Left ventricle myocardium inferior (tissue), 1 donor: ENCODE measurements at regions not wholly inside any gene's neighbourhood (a gene's known extent, or its start where the extent isn't known, plus 50 kb on each side); places are given as distances from the start of the nearest gene placed in this dataset.

Experiments
- DNase-seq: peaks from one replicate; pipeline ENCODE4 v3.0.0-alpha.2; 2020
- H3K27ac ChIP-seq: fragments of 200-600 bp; replicated peaks from 2 replicates; pipeline ENCODE4 v1.8.0; 2021
- H3K27me3 ChIP-seq: fragments of 200-600 bp; 2 replicates; pipeline ENCODE4 v1.8.0; 2021; ENCODE audit warnings: low read depth
- H3K36me3 ChIP-seq: fragments of 200-600 bp; 2 replicates; pipeline ENCODE4 v1.8.0; 2021
- H3K4me1 ChIP-seq: fragments of 200-600 bp; 2 replicates; pipeline ENCODE4 v1.8.0; 2021
- H3K4me3 ChIP-seq: fragments of 200-600 bp; 2 replicates; pipeline ENCODE4 v1.8.0; 2021; ENCODE audit warnings: mild to moderate bottlenecking, moderate library complexity
- H3K9me3 ChIP-seq: fragments of 200-600 bp; replicated peaks from 2 replicates; pipeline ENCODE4 v1.8.0; 2021
- intact Hi-C: fragments of 100-400 bp; cut with micrococcal nuclease; formaldehyde crosslinking; loops from one replicate; pipeline ENCODE4 v1.11.0; 2022
- TF ChIP-seq, protein P1 (sequence below): fragments of 200-600 bp; IDR thresholded peaks from 2 replicates; pipeline ENCODE4 v1.8.0; 2021; ENCODE audit warnings: antibody characterized with exemption, mild to moderate bottlenecking, borderline replicate concordance
- donor health status: DM: no; HTN: yes; CAD: no; lungs with severe emphysema.

GRCh38 chr7:156318926-156319325 lies 321.6 kb upstream of the RNF32 start:
- peaks cover 18% of the 10 kb centered on the region for H3K27me3 ChIP-seq

GRCh38 chr7:156318426-156318825 lies 322.1 kb upstream of the RNF32 start:
- H3K36me3 ChIP-seq, result no peaks in the 10 kb centered on the region
- TF ChIP-seq, protein P1, sequence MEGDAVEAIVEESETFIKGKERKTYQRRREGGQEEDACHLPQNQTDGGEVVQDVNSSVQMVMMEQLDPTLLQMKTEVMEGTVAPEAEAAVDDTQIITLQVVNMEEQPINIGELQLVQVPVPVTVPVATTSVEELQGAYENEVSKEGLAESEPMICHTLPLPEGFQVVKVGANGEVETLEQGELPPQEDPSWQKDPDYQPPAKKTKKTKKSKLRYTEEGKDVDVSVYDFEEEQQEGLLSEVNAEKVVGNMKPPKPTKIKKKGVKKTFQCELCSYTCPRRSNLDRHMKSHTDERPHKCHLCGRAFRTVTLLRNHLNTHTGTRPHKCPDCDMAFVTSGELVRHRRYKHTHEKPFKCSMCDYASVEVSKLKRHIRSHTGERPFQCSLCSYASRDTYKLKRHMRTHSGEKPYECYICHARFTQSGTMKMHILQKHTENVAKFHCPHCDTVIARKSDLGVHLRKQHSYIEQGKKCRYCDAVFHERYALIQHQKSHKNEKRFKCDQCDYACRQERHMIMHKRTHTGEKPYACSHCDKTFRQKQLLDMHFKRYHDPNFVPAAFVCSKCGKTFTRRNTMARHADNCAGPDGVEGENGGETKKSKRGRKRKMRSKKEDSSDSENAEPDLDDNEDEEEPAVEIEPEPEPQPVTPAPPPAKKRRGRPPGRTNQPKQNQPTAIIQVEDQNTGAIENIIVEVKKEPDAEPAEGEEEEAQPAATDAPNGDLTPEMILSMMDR, result no peak
- peaks cover 18% of the 10 kb centered on the region for H3K27me3 ChIP-seq
- H3K27ac ChIP-seq, result no peak overlapping the region
- no peaks in the 10 kb centered on the region for H3K4me1 ChIP-seq
- peaks cover 24% of the 10 kb centered on the region for H3K9me3 ChIP-seq
- H3K4me3 ChIP-seq, result no peak overlapping the region
- intact Hi-C loops, result no loop called here
- DNase-seq, result no peak

More at GRCh38 chr7:156318926-156319325, 321.6 kb upstream of the RNF32 start:
- intact Hi-C loops, result no loop called here
- H3K36me3 ChIP-seq, result no peaks in the 10 kb centered on the region
- H3K27ac ChIP-seq, result no peak overlapping the region
- H3K9me3 ChIP-seq, result peaks cover 24% of the 10 kb centered on the region
- TF ChIP-seq, protein P1, result no peak
- no peaks in the 10 kb centered on the region for H3K4me1 ChIP-seq
- DNase-seq, result no peak
- no peak overlapping the region for H3K4me3 ChIP-seq

- Histone ChIP-seq H3K4me1 (no peaks in the 10 kb centered on the region), H3K9me3 (peaks cover 13% of the 10 kb centered on the region), H3K4me3 (no peak overlapping the region), H3K27ac (no peak overlapping the region), H3K36me3 (no peaks in the 10 kb centered on the region), H3K27me3 (peaks cover 24% of the 10 kb centered on the region)
- TF ChIP-seq, protein P1, result no peak
- intact Hi-C loops, result no loop called here
- no peak for DNase-seq
Observed at GRCh38 chr7:156309016-156309620, 331.5 kb upstream of the RNF32 start.

DNA sequence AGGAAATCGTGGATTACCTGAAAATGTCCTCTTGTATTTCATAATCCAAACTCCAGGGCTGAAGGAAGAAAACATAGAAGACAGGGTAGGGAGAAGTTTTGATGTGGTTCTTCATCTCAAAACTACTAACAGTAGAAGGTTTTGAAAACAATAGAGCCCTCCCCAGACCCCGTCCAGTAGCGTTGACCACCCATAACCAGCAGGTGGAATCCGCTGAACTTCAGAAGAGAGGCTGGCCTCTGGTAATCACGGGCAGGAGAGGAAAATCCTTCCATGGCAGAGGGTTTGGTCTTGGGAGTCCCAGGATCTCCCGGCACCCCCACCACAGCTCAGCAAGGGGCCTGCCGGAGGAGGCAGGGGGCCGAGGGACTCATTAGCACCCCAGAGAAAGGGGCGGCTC lies 333.4 kb upstream of the RNF32 start:
- no peaks in the 10 kb centered on the region for H3K4me1 ChIP-seq
- H3K9me3 ChIP-seq, result peaks cover 13% of the 10 kb centered on the region
- intact Hi-C loops, result no loop called here
- H3K27me3 ChIP-seq, result peaks cover 24% of the 10 kb centered on the region
- DNase-seq, result no peak
- H3K4me3 ChIP-seq, result no peak overlapping the region
- H3K36me3 ChIP-seq, result no peaks in the 10 kb centered on the region
- TF ChIP-seq, protein P1, result no peak
- H3K27ac ChIP-seq, result no peak overlapping the region

GRCh38 chr7:156305351-156305750 lies 335.2 kb upstream of the RNF32 start:
- intact Hi-C loops, result no loop called here
- TF ChIP-seq, protein P1, result no peak
- Histone ChIP-seq H3K27me3 (peaks cover 24% of the 10 kb centered on the region), H3K4me3 (no peak overlapping the region), H3K9me3 (peaks cover 18% of the 10 kb centered on the region), H3K27ac (no peak overlapping the region), H3K36me3 (no peaks in the 10 kb centered on the region), H3K4me1 (no peaks in the 10 kb centered on the region)
- no peak for DNase-seq
